ENCODE measurements at regions not wholly inside any gene's neighbourhood (a gene's known extent, or its start where the extent isn't known, plus 50 kb on each side); places are given as distances from the start of the nearest gene placed in this dataset.

DNA sequence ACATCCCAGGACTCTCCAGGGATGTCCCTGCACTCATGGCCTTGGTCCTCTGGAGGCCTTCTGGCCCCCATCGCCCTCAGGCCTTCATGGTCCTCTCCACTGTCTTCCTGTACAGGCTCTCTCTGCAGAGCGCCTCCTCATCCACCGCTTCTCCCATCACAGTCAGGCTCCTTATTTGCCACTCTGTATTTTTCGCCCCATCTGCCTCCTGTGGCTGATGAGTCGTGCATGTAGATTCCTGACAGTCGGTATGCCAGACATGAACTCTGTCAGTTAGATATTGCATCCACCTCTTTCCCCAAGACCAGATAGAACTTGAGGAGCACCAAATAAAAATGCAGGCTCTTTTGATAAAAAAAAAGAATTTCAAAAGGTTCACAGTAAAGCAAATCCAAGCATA, 362.8 kb downstream of the IRX1 start (continued):
- TF ChIP-seq, protein P1, sequence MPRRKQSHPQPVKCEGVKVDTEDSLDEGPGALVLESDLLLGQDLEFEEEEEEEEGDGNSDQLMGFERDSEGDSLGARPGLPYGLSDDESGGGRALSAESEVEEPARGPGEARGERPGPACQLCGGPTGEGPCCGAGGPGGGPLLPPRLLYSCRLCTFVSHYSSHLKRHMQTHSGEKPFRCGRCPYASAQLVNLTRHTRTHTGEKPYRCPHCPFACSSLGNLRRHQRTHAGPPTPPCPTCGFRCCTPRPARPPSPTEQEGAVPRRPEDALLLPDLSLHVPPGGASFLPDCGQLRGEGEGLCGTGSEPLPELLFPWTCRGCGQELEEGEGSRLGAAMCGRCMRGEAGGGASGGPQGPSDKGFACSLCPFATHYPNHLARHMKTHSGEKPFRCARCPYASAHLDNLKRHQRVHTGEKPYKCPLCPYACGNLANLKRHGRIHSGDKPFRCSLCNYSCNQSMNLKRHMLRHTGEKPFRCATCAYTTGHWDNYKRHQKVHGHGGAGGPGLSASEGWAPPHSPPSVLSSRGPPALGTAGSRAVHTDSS (tag by site-specific recombination; IDR thresholded peaks at IDR 0.05) = no peak
- TF ChIP-seq ZNF514 (tag by site-specific recombination; IDR thresholded peaks at IDR 0.05) (no peak), ZNF324 (tag by site-specific recombination; IDR thresholded peaks at IDR 0.05) (no peak), ZNF530 (tag by site-specific recombination; IDR thresholded peaks at IDR 0.05; ENCODE audit: low read depth) (no peak), ZNF791 (tag by site-specific recombination; IDR thresholded peaks at IDR 0.05) (no peak), ZNF311 (tag by site-specific recombination; IDR thresholded peaks at IDR 0.05; ENCODE audit: borderline replicate concordance) (no peak)
- TF ChIP-seq, protein P2, sequence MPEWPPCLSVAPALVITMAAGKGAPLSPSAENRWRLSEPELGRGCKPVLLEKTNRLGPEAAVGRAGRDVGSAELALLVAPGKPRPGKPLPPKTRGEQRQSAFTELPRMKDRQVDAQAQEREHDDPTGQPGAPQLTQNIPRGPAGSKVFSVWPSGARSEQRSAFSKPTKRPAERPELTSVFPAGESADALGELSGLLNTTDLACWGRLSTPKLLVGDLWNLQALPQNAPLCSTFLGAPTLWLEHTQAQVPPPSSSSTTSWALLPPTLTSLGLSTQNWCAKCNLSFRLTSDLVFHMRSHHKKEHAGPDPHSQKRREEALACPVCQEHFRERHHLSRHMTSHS (tag by site-specific recombination; IDR thresholded peaks at IDR 0.05) = no peak
- TF ChIP-seq, protein P3, sequence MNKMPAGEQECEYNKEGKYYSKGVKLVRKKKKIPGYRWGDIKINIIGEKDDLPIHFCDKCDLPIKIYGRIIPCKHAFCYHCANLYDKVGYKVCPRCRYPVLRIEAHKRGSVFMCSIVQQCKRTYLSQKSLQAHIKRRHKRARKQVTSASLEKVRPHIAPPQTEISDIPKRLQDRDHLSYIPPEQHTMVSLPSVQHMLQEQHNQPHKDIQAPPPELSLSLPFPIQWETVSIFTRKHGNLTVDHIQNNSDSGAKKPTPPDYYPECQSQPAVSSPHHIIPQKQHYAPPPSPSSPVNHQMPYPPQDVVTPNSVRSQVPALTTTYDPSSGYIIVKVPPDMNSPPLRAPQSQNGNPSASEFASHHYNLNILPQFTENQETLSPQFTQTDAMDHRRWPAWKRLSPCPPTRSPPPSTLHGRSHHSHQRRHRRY (tag by site-specific recombination; IDR thresholded peaks at IDR 0.05) = no peak

DNA sequence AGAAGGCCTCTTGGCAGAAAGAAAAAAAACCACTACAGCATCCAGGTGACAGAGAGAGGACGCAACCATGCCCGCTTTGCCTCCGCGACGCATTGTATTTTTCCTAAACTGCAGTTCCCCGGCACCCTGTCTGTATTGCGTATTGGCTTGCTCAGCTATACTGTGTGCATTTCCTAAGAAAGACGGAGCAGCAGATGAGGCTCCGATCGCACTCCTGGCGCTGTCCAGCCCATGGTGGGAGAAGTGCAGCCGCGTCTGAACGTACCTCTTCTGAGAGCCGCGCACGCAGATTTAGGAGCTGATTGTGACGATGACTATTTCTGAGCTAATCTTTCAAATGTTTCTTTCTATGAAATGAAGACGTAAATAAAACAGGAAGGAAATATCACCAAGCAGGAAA, 366.5 kb downstream of the IRX1 start:
- H3K9me3 ChIP-seq (ENCODE audit: control insufficient read depth, insufficient read depth, low read depth, low read length) = no peaks in the 10 kb centered on the region
- H3K27ac ChIP-seq (ENCODE audit: extremely low read depth, low read depth, low read length) = no peak overlapping the region
- CTCF ChIA-PET = no interaction called here
- POLR2A ChIA-PET = no interaction called here
- TF ChIP-seq ZNF624 (tag by site-specific recombination; IDR thresholded peaks at IDR 0.05) (no peak), GLI4 (tag by site-specific recombination; IDR thresholded peaks at IDR 0.05) (no peak), ZNF776 (tag by site-specific recombination; IDR thresholded peaks at IDR 0.05; ENCODE audit: borderline replicate concordance) (no peak)
- TF ChIP-seq, protein P4, sequence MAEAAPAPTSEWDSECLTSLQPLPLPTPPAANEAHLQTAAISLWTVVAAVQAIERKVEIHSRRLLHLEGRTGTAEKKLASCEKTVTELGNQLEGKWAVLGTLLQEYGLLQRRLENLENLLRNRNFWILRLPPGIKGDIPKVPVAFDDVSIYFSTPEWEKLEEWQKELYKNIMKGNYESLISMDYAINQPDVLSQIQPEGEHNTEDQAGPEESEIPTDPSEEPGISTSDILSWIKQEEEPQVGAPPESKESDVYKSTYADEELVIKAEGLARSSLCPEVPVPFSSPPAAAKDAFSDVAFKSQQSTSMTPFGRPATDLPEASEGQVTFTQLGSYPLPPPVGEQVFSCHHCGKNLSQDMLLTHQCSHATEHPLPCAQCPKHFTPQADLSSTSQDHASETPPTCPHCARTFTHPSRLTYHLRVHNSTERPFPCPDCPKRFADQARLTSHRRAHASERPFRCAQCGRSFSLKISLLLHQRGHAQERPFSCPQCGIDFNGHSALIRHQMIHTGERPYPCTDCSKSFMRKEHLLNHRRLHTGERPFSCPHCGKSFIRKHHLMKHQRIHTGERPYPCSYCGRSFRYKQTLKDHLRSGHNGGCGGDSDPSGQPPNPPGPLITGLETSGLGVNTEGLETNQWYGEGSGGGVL (tag by site-specific recombination; IDR thresholded peaks at IDR 0.05) = no peak
- H3K4me1 ChIP-seq (ENCODE audit: control insufficient read depth, insufficient read depth, low read length) = no peaks in the 10 kb centered on the region
- no peak overlapping the region for H3K4me3 ChIP-seq (ENCODE audit: low read depth, low read length)
- H3K36me3 ChIP-seq (ENCODE audit: control insufficient read depth in 2 of 2, insufficient read depth in 1 of 2, low read length in 2 of 2) = no peaks in the 10 kb centered on the region

DNA sequence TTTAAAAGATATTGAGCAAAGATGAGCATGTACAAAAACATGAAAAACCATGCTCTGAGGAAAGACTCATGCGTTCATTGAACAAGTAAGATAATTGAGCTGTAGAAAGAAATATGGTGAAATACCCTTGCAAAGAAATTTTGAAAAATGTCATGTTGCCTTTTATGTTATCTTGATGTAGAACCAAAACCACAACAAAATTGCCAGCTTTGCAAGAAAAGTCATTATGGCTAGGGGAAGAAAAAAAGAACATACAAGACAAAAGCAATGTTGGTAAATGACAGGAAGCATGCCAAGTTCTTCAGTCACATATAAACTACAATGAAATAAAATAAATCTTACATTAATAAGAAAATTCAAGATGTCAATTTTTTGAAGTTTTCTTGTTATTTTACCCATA, 368.0 kb downstream of the IRX1 start:
- POLR2A ChIA-PET = no interaction called here
- H3K36me3 ChIP-seq (ENCODE audit: control insufficient read depth in 2 of 2, insufficient read depth in 1 of 2, low read length in 2 of 2) = no peaks in the 10 kb centered on the region
- H3K27ac ChIP-seq (ENCODE audit: extremely low read depth, low read depth, low read length) = no peak overlapping the region
- no peak overlapping the region for H3K4me3 ChIP-seq (ENCODE audit: low read depth, low read length)
- CTCF ChIA-PET = no interaction called here
- no peaks in the 10 kb centered on the region for H3K9me3 ChIP-seq (ENCODE audit: control insufficient read depth, insufficient read depth, low read depth, low read length)
- no peaks in the 10 kb centered on the region for H3K4me1 ChIP-seq (ENCODE audit: control insufficient read depth, insufficient read depth, low read length)
- TF ChIP-seq KLF10 (tag by site-specific recombination; IDR thresholded peaks at IDR 0.05) = no peak
- TF ChIP-seq ZNF747 (tag by site-specific recombination; IDR thresholded peaks at IDR 0.05) = no peak
- TF ChIP-seq ZNF391 (tag by site-specific recombination; IDR thresholded peaks at IDR 0.05; ENCODE audit: borderline replicate concordance, low read depth) = no peak
- TF ChIP-seq ZNF341 (tag by site-specific recombination; IDR thresholded peaks at IDR 0.05; ENCODE audit: low read depth) = no peak
- no peak for TF ChIP-seq ZNF529 (tag by site-specific recombination; IDR thresholded peaks at IDR 0.05; ENCODE audit: insufficient replicate concordance)
- TF ChIP-seq, protein P5, sequence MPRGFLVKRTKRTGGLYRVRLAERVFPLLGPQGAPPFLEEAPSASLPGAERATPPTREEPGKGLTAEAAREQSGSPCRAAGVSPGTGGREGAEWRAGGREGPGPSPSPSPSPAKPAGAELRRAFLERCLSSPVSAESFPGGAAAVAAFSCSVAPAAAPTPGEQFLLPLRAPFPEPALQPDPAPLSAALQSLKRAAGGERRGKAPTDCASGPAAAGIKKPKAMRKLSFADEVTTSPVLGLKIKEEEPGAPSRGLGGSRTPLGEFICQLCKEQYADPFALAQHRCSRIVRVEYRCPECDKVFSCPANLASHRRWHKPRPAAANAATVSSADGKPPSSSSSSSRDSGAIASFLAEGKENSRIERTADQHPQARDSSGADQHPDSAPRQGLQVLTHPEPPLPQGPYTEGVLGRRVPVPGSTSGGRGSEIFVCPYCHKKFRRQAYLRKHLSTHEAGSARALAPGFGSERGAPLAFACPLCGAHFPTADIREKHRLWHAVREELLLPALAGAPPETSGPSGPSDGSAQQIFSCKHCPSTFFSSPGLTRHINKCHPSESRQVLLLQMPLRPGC (tag by site-specific recombination; IDR thresholded peaks at IDR 0.05) = no peak
- TF ChIP-seq ZNF404 (tag by site-specific recombination; IDR thresholded peaks at IDR 0.05) = no peak
- TF ChIP-seq ZNF658 (tag by site-specific recombination; IDR thresholded peaks at IDR 0.05) = no peak
- no peak for TF ChIP-seq TCF7L2 (IDR thresholded peaks at IDR 0.05; ENCODE audit: borderline replicate concordance, low read depth, low read length)
- no peak for TF ChIP-seq ZNF830 (tag by site-specific recombination; IDR thresholded peaks at IDR 0.05; ENCODE audit: low read depth)
- no peak for TF ChIP-seq ZNF664 (tag by site-specific recombination; IDR thresholded peaks at IDR 0.05)
- no peak for TF ChIP-seq ZNF558 (tag by site-specific recombination; IDR thresholded peaks at IDR 0.05)
- TF ChIP-seq TRIM28 (IDR thresholded peaks at IDR 0.05; ENCODE audit: borderline replicate concordance, low read length) = no peak
- TF ChIP-seq, protein P6, sequence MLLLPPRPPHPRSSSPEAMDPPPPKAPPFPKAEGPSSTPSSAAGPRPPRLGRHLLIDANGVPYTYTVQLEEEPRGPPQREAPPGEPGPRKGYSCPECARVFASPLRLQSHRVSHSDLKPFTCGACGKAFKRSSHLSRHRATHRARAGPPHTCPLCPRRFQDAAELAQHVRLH (tag by site-specific recombination; IDR thresholded peaks at IDR 0.05) = no peak
